ENCODE measurements at regions not wholly inside any gene's neighbourhood (a gene's known extent, or its start where the extent isn't known, plus 50 kb on each side); places are given as distances from the start of the nearest gene placed in this dataset.

DNA sequence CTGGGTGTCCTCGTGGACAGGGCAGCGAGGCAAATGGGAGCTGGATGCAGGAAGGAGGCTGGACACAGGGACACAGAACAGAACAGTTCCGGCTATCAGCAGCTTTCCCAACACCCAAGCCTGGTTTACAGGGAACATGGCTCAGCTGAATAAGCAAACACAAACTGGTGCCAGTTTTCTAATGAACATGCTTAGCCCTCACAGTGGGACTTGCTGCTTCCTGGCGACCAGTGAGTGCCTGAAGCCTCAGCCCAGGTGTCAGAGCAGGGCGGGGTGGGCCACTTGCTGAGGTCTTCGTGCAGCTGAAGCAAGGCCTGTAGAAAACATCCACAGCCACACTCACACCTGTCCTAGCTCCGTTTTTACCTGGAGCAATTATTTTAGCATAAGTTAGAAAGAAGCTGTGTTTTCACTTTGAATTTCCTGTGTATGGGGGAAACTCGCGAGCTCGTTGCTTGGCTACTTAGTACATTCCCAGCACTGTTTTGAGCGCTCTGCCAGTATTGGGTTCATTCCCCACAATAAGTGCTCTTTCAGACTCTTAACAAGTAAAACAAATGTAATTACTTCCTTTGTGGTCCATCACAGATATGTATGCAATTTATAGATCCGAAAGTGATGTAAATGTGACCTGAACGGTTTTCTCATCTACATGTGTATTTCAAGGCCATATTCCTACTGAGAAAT is 261.2 kb upstream of the SHH start:
- TF ChIP-seq POLR2AphosphoS5 (IDR thresholded peaks at IDR 0.05; ENCODE audit: low read depth, low read length) (no peak), TCF7L2 (IDR thresholded peaks at IDR 0.05; ENCODE audit: low read depth, low read length) (no peak), SIN3A (IDR thresholded peaks at IDR 0.05; ENCODE audit: borderline replicate concordance, insufficient read depth, low read depth, low read length) (no peak)
- TF ChIP-seq, protein P1, sequence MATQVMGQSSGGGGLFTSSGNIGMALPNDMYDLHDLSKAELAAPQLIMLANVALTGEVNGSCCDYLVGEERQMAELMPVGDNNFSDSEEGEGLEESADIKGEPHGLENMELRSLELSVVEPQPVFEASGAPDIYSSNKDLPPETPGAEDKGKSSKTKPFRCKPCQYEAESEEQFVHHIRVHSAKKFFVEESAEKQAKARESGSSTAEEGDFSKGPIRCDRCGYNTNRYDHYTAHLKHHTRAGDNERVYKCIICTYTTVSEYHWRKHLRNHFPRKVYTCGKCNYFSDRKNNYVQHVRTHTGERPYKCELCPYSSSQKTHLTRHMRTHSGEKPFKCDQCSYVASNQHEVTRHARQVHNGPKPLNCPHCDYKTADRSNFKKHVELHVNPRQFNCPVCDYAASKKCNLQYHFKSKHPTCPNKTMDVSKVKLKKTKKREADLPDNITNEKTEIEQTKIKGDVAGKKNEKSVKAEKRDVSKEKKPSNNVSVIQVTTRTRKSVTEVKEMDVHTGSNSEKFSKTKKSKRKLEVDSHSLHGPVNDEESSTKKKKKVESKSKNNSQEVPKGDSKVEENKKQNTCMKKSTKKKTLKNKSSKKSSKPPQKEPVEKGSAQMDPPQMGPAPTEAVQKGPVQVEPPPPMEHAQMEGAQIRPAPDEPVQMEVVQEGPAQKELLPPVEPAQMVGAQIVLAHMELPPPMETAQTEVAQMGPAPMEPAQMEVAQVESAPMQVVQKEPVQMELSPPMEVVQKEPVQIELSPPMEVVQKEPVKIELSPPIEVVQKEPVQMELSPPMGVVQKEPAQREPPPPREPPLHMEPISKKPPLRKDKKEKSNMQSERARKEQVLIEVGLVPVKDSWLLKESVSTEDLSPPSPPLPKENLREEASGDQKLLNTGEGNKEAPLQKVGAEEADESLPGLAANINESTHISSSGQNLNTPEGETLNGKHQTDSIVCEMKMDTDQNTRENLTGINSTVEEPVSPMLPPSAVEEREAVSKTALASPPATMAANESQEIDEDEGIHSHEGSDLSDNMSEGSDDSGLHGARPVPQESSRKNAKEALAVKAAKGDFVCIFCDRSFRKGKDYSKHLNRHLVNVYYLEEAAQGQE (IDR thresholded peaks at IDR 0.05; ENCODE audit: insufficient read depth in 1 of 2, low read depth in 2 of 2, low read length in 1 of 2): no peak
- TF ChIP-seq, protein P2, sequence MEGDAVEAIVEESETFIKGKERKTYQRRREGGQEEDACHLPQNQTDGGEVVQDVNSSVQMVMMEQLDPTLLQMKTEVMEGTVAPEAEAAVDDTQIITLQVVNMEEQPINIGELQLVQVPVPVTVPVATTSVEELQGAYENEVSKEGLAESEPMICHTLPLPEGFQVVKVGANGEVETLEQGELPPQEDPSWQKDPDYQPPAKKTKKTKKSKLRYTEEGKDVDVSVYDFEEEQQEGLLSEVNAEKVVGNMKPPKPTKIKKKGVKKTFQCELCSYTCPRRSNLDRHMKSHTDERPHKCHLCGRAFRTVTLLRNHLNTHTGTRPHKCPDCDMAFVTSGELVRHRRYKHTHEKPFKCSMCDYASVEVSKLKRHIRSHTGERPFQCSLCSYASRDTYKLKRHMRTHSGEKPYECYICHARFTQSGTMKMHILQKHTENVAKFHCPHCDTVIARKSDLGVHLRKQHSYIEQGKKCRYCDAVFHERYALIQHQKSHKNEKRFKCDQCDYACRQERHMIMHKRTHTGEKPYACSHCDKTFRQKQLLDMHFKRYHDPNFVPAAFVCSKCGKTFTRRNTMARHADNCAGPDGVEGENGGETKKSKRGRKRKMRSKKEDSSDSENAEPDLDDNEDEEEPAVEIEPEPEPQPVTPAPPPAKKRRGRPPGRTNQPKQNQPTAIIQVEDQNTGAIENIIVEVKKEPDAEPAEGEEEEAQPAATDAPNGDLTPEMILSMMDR (IDR thresholded peaks at IDR 0.05): no peak
- in situ Hi-C loops (cut with HindIII; ENCODE audit: low pct_unique_long_range_greater_than_20kb, low sequenced_read_pairs): no loop called here
- Histone ChIP-seq H3K4me3 (ENCODE audit: low read depth in 2 of 2, low read length in 2 of 2) (no peak overlapping the region), H3K27ac (ENCODE audit: low read length) (no peak overlapping the region), H3K4me1 (ENCODE audit: control insufficient read depth, insufficient read depth, low read length) (no peaks in the 10 kb centered on the region), H3K36me3 (ENCODE audit: control insufficient read depth, insufficient read depth, low read length) (no peaks in the 10 kb centered on the region), H3K9me3 (ENCODE audit: control insufficient read depth, insufficient read depth, low read depth, low read length) (no peaks in the 10 kb centered on the region), H3K27me3 (ENCODE audit: control insufficient read depth, insufficient read depth, low read length) (no peaks in the 10 kb centered on the region)
- intact Hi-C loops (cut with micrococcal nuclease; ENCODE audit: unreplicated experiment): no loop called here
- BruUV-seq (replicated peaks): no TSS peak
- ChIA-PET POLR2A (no interaction called here), CTCF (no interaction called here)
- DNase-seq (ENCODE audit: low read depth, low spot score) (no peak), ATAC-seq (no peak)

DNA sequence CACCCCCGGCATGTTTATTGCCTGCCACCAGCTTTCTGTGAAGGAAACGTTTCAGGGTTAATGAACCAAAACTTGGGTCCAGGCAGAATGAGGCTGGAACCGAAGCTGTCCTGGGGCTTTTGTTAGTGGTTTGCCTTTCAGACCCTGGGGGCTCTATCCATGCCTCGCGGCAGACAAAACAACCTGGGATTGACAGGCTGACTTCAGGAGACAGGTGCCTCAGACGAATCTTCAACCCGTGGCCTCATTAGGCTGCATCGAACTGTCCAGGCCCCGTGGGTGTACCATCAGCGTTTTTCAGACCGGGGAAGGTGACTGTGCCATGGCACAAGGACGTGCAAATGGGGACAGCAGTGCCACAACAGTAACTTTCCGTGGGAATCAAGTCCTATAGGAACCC is 259.3 kb upstream of the SHH start:
- Histone ChIP-seq H3K27me3 (ENCODE audit: control insufficient read depth, insufficient read depth, low read length) (no peaks in the 10 kb centered on the region), H3K4me3 (ENCODE audit: low read depth in 2 of 2, low read length in 2 of 2) (no peak overlapping the region), H3K4me1 (ENCODE audit: control insufficient read depth, insufficient read depth, low read length) (no peaks in the 10 kb centered on the region), H3K36me3 (ENCODE audit: control insufficient read depth, insufficient read depth, low read length) (no peaks in the 10 kb centered on the region), H3K27ac (ENCODE audit: low read length) (no peak overlapping the region), H3K9me3 (ENCODE audit: control insufficient read depth, insufficient read depth, low read depth, low read length) (no peaks in the 10 kb centered on the region)
- no TSS peak for BruUV-seq (replicated peaks)
- in situ Hi-C loops (cut with HindIII; ENCODE audit: low pct_unique_long_range_greater_than_20kb, low sequenced_read_pairs) (no loop called here), intact Hi-C loops (cut with micrococcal nuclease; ENCODE audit: unreplicated experiment) (no loop called here)
- TF ChIP-seq POLR2AphosphoS5 (IDR thresholded peaks at IDR 0.05; ENCODE audit: low read depth, low read length) (no peak), TCF7L2 (IDR thresholded peaks at IDR 0.05; ENCODE audit: low read depth, low read length) (no peak)
- POLR2A ChIA-PET: no interaction called here
- DNase-seq (ENCODE audit: low read depth, low spot score) (no peak), ATAC-seq (no peak)
- CTCF ChIA-PET: no interaction called here

DNA sequence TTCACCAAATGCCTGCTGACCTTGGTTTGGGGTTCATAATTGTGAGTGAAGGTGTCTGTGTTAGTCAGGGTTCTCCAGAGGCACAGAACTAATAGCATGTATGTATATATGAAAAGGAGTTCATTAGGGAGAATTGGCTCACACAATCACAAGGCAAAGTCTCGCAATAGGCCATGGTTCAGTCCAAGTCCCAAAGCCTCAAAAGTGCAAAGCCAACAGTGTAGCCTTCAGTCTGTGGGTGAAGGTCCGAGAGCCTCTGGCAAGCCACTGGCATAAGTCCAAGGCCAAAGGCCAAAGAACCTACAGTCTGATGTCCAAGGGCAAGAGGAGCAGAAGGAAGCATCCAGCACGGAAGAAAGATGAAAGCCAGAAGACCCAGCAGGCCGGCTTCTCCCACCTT is 257.6 kb upstream of the SHH start:
- CTCF ChIA-PET: no interaction called here
- in situ Hi-C loops (cut with HindIII; ENCODE audit: low pct_unique_long_range_greater_than_20kb, low sequenced_read_pairs): no loop called here
- no TSS peak for BruUV-seq (replicated peaks)
- H3K4me3 ChIP-seq (ENCODE audit: low read depth in 2 of 2, low read length in 2 of 2): no peak overlapping the region
- H3K27ac ChIP-seq (ENCODE audit: low read length): no peak overlapping the region
- POLR2A ChIA-PET: no interaction called here
- H3K9me3 ChIP-seq (ENCODE audit: control insufficient read depth, insufficient read depth, low read depth, low read length): no peaks in the 10 kb centered on the region
- peaks cover 3% of the 10 kb centered on the region; the same call in 1 of the 2 replicates for H3K4me1 ChIP-seq (ENCODE audit: control insufficient read depth, insufficient read depth, low read length)
- no peaks in the 10 kb centered on the region for H3K36me3 ChIP-seq (ENCODE audit: control insufficient read depth, insufficient read depth, low read length)
- ATAC-seq (no peak), DNase-seq (ENCODE audit: low read depth, low spot score) (no peak)
- intact Hi-C loops (cut with micrococcal nuclease; ENCODE audit: unreplicated experiment): no loop called here
- H3K27me3 ChIP-seq (ENCODE audit: control insufficient read depth, insufficient read depth, low read length): no peaks in the 10 kb centered on the region
- TF ChIP-seq SIN3A (IDR thresholded peaks at IDR 0.05; ENCODE audit: borderline replicate concordance, insufficient read depth, low read depth, low read length): no peak
- no peak for TF ChIP-seq TCF7L2 (IDR thresholded peaks at IDR 0.05; ENCODE audit: low read depth, low read length)

Measured in Panc1 (cell line).